WTC11 (cell line): ENCODE measurements at regions not wholly inside any gene's neighbourhood (a gene's known extent, or its start where the extent isn't known, plus 50 kb on each side); places are given as distances from the start of the nearest gene placed in this dataset.

ENCODE experiments used
- ATAC-seq: fragments of 200-7000 bp; cut with Tn5 transposase; 2 replicates; pipeline ENCODE4 v1.10.0; 2021; ENCODE audit warnings: mild to moderate bottlenecking, moderate library complexity
- CTCF ChIA-PET: fragments of 300-600 bp; sonication (Branson Sonifier 250); formaldehyde crosslinking; loops from one replicate; lab custom pipeline; 2021; ENCODE audit warnings: antibody characterized with exemption; lab: Charles Lee
- POLR2A ChIA-PET: fragments of 350-600 bp; sonication (Branson Sonifier 250); formaldehyde crosslinking; loops from one replicate; lab custom pipeline; 2021; ENCODE audit warnings: antibody characterized with exemption; lab: Charles Lee
- DNase-seq: peaks from one replicate; pipeline ENCODE4 v3.0.0; 2021; ENCODE audit warnings: low spot score
- H3K27ac Mint-ChIP-seq: 2 replicates; pipeline ENCODE4 v1.8.0; 2021; ENCODE audit warnings: mixed read lengths
- H3K27me3 Mint-ChIP-seq: 2 replicates; pipeline ENCODE4 v1.8.0; 2021; ENCODE audit warnings: low read depth, mild to moderate bottlenecking, moderate library complexity, mixed read lengths
- H3K36me3 Mint-ChIP-seq: 2 replicates; pipeline ENCODE4 v1.8.0; 2021; ENCODE audit warnings: mixed read lengths
- H3K4me1 Mint-ChIP-seq: 2 replicates; pipeline ENCODE4 v1.8.0; 2022; ENCODE audit warnings: mixed read lengths
- H3K4me3 Mint-ChIP-seq: 2 replicates; pipeline ENCODE4 v1.8.0; 2021; ENCODE audit warnings: mild to moderate bottlenecking, moderate library complexity, mixed read lengths
- H3K9me3 Mint-ChIP-seq: 2 replicates; pipeline ENCODE4 v1.8.0; 2021; ENCODE audit warnings: mixed read lengths
- ATF2 ChIP-seq: sonication (generic); formaldehyde crosslinking; IDR thresholded peaks from 2 replicates; pipeline ENCODE4 v1.8.1; 2022; ENCODE audit warnings: low read depth, missing genetic modification reagents, borderline replicate concordance
- E2F1 ChIP-seq: sonication (generic); formaldehyde crosslinking; IDR thresholded peaks from 2 replicates; pipeline ENCODE4 v1.8.0; 2022; ENCODE audit warnings: mild to moderate bottlenecking, missing genetic modification reagents
- E2F4 ChIP-seq: sonication (generic); formaldehyde crosslinking; IDR thresholded peaks from 2 replicates; pipeline ENCODE4 v1.8.1; 2022; ENCODE audit warnings: low read depth, mild to moderate bottlenecking, moderate library complexity, missing genetic modification reagents, borderline replicate concordance
- ELF4 ChIP-seq: sonication (generic); formaldehyde crosslinking; IDR thresholded peaks from 2 replicates; pipeline ENCODE4 v1.8.1; 2022; ENCODE audit warnings: low read depth, mild to moderate bottlenecking, moderate library complexity, missing genetic modification reagents
- EMX1 ChIP-seq: fragments of 250-450 bp; sonication (Bioruptor Pico); IDR thresholded peaks from 2 replicates; pipeline ENCODE4 v1.8.0; 2021; ENCODE audit warnings: mild to moderate bottlenecking
- IRF1 ChIP-seq: sonication (generic); formaldehyde crosslinking; IDR thresholded peaks from 2 replicates; pipeline ENCODE4 v1.8.0; 2023; ENCODE audit warnings: missing genetic modification reagents
- OVOL2 ChIP-seq: fragments of 250-450 bp; sonication (Bioruptor Pico); IDR thresholded peaks from 2 replicates; pipeline ENCODE4 v1.9.0; 2021; ENCODE audit warnings: mild to moderate bottlenecking, borderline replicate concordance
- PREB ChIP-seq: sonication (generic); formaldehyde crosslinking; IDR thresholded peaks from 2 replicates; pipeline ENCODE4 v1.8.1; 2022; ENCODE audit warnings: mild to moderate bottlenecking, missing genetic modification reagents, moderate library complexity, borderline replicate concordance
- SOX15 ChIP-seq: fragments of 250-450 bp; sonication (Bioruptor Pico); IDR thresholded peaks from 2 replicates; pipeline ENCODE4 v1.9.0; 2021; ENCODE audit warnings: mild to moderate bottlenecking
- ZNF121 ChIP-seq: sonication (generic); formaldehyde crosslinking; IDR thresholded peaks from 2 replicates; pipeline ENCODE4 v1.8.0; 2023; ENCODE audit warnings: missing genetic modification reagents
- ZNF281 ChIP-seq: sonication (generic); formaldehyde crosslinking; IDR thresholded peaks from 2 replicates; pipeline ENCODE4 v1.8.0; 2023; ENCODE audit warnings: mild to moderate bottlenecking, missing genetic modification reagents
- ZNF317 ChIP-seq: sonication (generic); formaldehyde crosslinking; IDR thresholded peaks from 2 replicates; pipeline ENCODE4 v1.8.1; 2023; ENCODE audit warnings: low read depth, mild to moderate bottlenecking, moderate library complexity, missing genetic modification reagents, borderline replicate concordance

GRCh38 chr13:37934339-37935191 is 65.0 kb upstream of the TRPC4 start:
- ATAC-seq (peak; percentile 87), DNase-seq (peak; percentile 25)
- no peaks in the 10 kb centered on the region for H3K9me3 Mint-ChIP-seq
- ChIA-PET CTCF (interaction anchor here (0.6 to 3.6 kb wide), 5 partner anchors 7 to 210 kb away, joined by 3 to 25 read pairs (median 4); partner anchors contain the start of gene TRPC4), POLR2A (no interaction called here)
- H3K27ac Mint-ChIP-seq, result peak overlapping the region; percentile 55
- H3K4me1 Mint-ChIP-seq, result peaks cover 36% of the 10 kb centered on the region
- no peaks in the 10 kb centered on the region for H3K27me3 Mint-ChIP-seq
- H3K4me3 Mint-ChIP-seq, result peak overlapping the region; percentile 29; the same call in 1 of the 2 replicates
- H3K36me3 Mint-ChIP-seq, result no peaks in the 10 kb centered on the region
- TF ChIP-seq ZNF317 (CRISPR knock-in tag) (peak; percentile 65; the same call in 1 of the 2 replicates), IRF1 (CRISPR knock-in tag) (no peak)
- TF ChIP-seq, all 79 proteins: peak for 1

- no peak for ATAC-seq
- H3K4me3 Mint-ChIP-seq, result no peak overlapping the region
- DNase-seq, result no peak
- ChIA-PET CTCF (interaction anchor here (1.5 kb wide), 1 partner anchor 60 kb away, joined by 8 read pairs; the partner anchor contains the start of gene TRPC4), POLR2A (no interaction called here)
- no peaks in the 10 kb centered on the region for H3K9me3 Mint-ChIP-seq
- H3K36me3 Mint-ChIP-seq, result no peaks in the 10 kb centered on the region
- H3K4me1 Mint-ChIP-seq, result peaks cover 33% of the 10 kb centered on the region
- 0 out of 2 replicates have a peak overlapping the region, but pooled peaks have one; percentile 9 for H3K27ac Mint-ChIP-seq
- TF ChIP-seq E2F1 (CRISPR knock-in tag), result no peak
- TF ChIP-seq SOX15 (CRISPR knock-in tag), result no peak
- no peak for TF ChIP-seq ELF4
- no peak for TF ChIP-seq OVOL2 (CRISPR knock-in tag)
- TF ChIP-seq PREB (CRISPR knock-in tag), result no peak
- TF ChIP-seq E2F4 (CRISPR knock-in tag), result no peak
- no peak for TF ChIP-seq ZNF281 (CRISPR knock-in tag)
- TF ChIP-seq ZNF121 (CRISPR knock-in tag), result no peak
- no peak for TF ChIP-seq EMX1 (CRISPR knock-in tag)
- TF ChIP-seq ATF2 (CRISPR knock-in tag), result no peak
- H3K27me3 Mint-ChIP-seq, result no peaks in the 10 kb centered on the region
Measured at GRCh38 chr13:37929308-37929707, 59.7 kb upstream of the TRPC4 start.
